SK-N-SH (cell line): ENCODE measurements at regions not wholly inside any gene's neighbourhood (a gene's known extent, or its start where the extent isn't known, plus 50 kb on each side); places are given as distances from the start of the nearest gene placed in this dataset.

Experiments used
- EZH2phosphoT487 ChIP-seq: fragments of 200-600 bp; sonication (generic); IDR thresholded peaks from 2 replicates; pipeline ENCODE4 v1.6.1; 2017; ENCODE audit warnings: low read depth, mixed run types, mild to moderate bottlenecking, antibody characterized with exemption, moderate library complexity, borderline replicate concordance
- FOSL2 ChIP-seq: IDR thresholded peaks from 2 replicates; pipeline ENCODE4 v1.4.0; 2012; ENCODE audit warnings: low read depth, mild to moderate bottlenecking, moderate library complexity, borderline replicate concordance
- JUND ChIP-seq: IDR thresholded peaks from 2 replicates; pipeline ENCODE4 v1.4.0; 2012
- POLR2AphosphoS5 ChIP-seq: IDR thresholded peaks from 2 replicates; pipeline ENCODE4 v1.6.1; 2012; ENCODE audit warnings: low read depth, low read length
- SIN3A ChIP-seq: IDR thresholded peaks from 2 replicates; pipeline ENCODE4 v1.6.1; 2012; ENCODE audit warnings: low read depth, mild to moderate bottlenecking, low read length, moderate library complexity, borderline replicate concordance
- TAF1 ChIP-seq: IDR thresholded peaks from 2 replicates; pipeline ENCODE4 v1.6.1; 2012; ENCODE audit warnings: low read depth, mild to moderate bottlenecking, low read length, moderate library complexity, borderline replicate concordance
- TF ChIP-seq, protein P1 (sequence below): fragments of 200-600 bp; sonication (generic); IDR thresholded peaks from 2 replicates; pipeline ENCODE4 v1.6.1; 2017; ENCODE audit warnings: antibody characterized with exemption, mild to moderate bottlenecking, moderate library complexity
- TF ChIP-seq, protein P2 (sequence below): fragments of 150-350 bp; IDR thresholded peaks from 2 replicates; pipeline ENCODE4 v1.6.1; 2017; ENCODE audit warnings: antibody characterized with exemption, low read length, low read depth, borderline replicate concordance
- TF ChIP-seq, protein P3 (sequence below): IDR thresholded peaks from 2 replicates; pipeline ENCODE4 v1.4.0; 2012; ENCODE audit warnings: low read depth
- TF ChIP-seq, protein P4 (sequence below): IDR thresholded peaks from 2 replicates; pipeline ENCODE4; 2012

DNA sequence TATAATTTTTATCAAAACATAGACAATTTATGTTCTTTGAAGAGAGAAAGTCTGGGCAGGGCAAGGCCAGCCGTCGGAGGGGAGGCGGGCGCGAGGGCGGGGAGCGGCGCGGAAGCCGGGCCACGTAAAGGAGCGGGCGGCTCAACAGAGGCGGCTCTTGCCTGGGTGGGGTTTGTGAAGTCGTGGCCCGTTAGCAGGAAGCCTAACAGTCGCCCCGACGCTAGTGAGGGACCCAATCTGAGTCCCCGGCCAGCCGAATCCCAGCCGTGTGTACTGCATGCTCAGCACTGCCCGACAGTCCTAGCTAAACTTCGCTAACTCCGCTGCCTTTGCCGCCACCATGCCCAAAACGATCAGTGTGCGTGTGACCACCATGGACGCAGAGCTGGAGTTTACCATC is 1129.2 kb downstream of the CDH9 start:
- TF ChIP-seq, protein P1, sequence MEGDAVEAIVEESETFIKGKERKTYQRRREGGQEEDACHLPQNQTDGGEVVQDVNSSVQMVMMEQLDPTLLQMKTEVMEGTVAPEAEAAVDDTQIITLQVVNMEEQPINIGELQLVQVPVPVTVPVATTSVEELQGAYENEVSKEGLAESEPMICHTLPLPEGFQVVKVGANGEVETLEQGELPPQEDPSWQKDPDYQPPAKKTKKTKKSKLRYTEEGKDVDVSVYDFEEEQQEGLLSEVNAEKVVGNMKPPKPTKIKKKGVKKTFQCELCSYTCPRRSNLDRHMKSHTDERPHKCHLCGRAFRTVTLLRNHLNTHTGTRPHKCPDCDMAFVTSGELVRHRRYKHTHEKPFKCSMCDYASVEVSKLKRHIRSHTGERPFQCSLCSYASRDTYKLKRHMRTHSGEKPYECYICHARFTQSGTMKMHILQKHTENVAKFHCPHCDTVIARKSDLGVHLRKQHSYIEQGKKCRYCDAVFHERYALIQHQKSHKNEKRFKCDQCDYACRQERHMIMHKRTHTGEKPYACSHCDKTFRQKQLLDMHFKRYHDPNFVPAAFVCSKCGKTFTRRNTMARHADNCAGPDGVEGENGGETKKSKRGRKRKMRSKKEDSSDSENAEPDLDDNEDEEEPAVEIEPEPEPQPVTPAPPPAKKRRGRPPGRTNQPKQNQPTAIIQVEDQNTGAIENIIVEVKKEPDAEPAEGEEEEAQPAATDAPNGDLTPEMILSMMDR = no peak
- TF ChIP-seq EZH2phosphoT487 (no peak), TAF1 (no peak), SIN3A (no peak), JUND (no peak), FOSL2 (no peak), POLR2AphosphoS5 (no peak)
- TF ChIP-seq, protein P2, sequence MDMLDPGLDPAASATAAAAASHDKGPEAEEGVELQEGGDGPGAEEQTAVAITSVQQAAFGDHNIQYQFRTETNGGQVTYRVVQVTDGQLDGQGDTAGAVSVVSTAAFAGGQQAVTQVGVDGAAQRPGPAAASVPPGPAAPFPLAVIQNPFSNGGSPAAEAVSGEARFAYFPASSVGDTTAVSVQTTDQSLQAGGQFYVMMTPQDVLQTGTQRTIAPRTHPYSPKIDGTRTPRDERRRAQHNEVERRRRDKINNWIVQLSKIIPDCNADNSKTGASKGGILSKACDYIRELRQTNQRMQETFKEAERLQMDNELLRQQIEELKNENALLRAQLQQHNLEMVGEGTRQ = no peak
- TF ChIP-seq, protein P3, sequence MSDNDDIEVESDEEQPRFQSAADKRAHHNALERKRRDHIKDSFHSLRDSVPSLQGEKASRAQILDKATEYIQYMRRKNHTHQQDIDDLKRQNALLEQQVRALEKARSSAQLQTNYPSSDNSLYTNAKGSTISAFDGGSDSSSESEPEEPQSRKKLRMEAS = no peak
- TF ChIP-seq, protein P4, sequence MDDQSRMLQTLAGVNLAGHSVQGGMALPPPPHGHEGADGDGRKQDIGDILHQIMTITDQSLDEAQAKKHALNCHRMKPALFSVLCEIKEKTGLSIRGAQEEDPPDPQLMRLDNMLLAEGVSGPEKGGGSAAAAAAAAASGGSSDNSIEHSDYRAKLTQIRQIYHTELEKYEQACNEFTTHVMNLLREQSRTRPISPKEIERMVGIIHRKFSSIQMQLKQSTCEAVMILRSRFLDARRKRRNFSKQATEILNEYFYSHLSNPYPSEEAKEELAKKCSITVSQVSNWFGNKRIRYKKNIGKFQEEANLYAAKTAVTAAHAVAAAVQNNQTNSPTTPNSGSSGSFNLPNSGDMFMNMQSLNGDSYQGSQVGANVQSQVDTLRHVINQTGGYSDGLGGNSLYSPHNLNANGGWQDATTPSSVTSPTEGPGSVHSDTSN = no peak
